Aorta (tissue), 5 donors: ENCODE measurements at regions not wholly inside any gene's neighbourhood (a gene's known extent, or its start where the extent isn't known, plus 50 kb on each side); places are given as distances from the start of the nearest gene placed in this dataset.

ENCODE experiments used
- ATAC-seq: fragments of 200-7000 bp; cut with Tn5 transposase; one replicate; pipeline ENCODE4 v1.9.1; 2022; ENCODE audit warnings: moderate library complexity; ENCODE audit not compliant: low FRiP score
- DNase-seq, 2 donors: peaks; one replicate each; pipeline ENCODE4 v3.0.0-alpha.2; 2020
- H3K27ac ChIP-seq, 2 donors: one replicate each; pipeline ENCODE4 v1.5.1; 2013; ENCODE audit warnings: low read length in 2 of 2, mild to moderate bottlenecking in 2 of 2, moderate library complexity in 2 of 2, control low read depth in 1 of 2, inconsistent platforms in 1 of 2, low read depth in 1 of 2
- H3K27me3 ChIP-seq, 2 donors: one replicate each; pipeline ENCODE4 v1.6.1; 2013; ENCODE audit warnings: control low read depth in 1 of 2, low read length in 1 of 2, mild to moderate bottlenecking in 1 of 2, moderate library complexity in 1 of 2; ENCODE audit not compliant: insufficient read depth in 2 of 2, control insufficient read depth in 1 of 2
- H3K36me3 ChIP-seq, 2 donors: one replicate each; pipeline ENCODE4 v1.6.1; 2013; ENCODE audit warnings: control low read depth in 1 of 2, low read length in 1 of 2, mild to moderate bottlenecking in 1 of 2; ENCODE audit not compliant: insufficient read depth in 2 of 2, control insufficient read depth in 1 of 2
- H3K4me1 ChIP-seq, 2 donors: one replicate each; pipeline ENCODE4 v1.6.1; 2013; ENCODE audit warnings: low read length in 2 of 2, control low read depth in 1 of 2, mild to moderate bottlenecking in 1 of 2, moderate library complexity in 1 of 2; ENCODE audit not compliant: insufficient read depth in 2 of 2, control insufficient read depth in 1 of 2
- H3K4me3 ChIP-seq, 2 donors: one replicate each; pipeline ENCODE4 v1.5.1; 2013; ENCODE audit warnings: low read length in 2 of 2, control low read depth in 1 of 2, mild to moderate bottlenecking in 1 of 2
- H3K9me3 ChIP-seq: one replicate; pipeline ENCODE4 v1.6.1; 2013; ENCODE audit warnings: mild to moderate bottlenecking, low read length; ENCODE audit not compliant: control insufficient read depth
- WGBS, 2 donors: extraction: QIAGEN DNeasy Blood & Tissue Kit; methylation state at CpG; one replicate each; pipeline ENCODE4 v1.1.7; 2013; 5-methylcytosine and 5-hydroxymethylcytosine counted together
- intact Hi-C, 2 donors: fragments of 100-400 bp; cut with DNase I; formaldehyde crosslinking; loops; one replicate each; pipeline versions ENCODE4 v1.14.2 to v1.15.0; 2022
- donor health status: healthy with polysubstance abuse.
- donor health status: Bipolar disorder and iron deficiency.
- donor health status: DM: no; HTN: no; CAD: no.
- donor health status: DM: no; HTN: no; CAD: no.
- donor health status: DM: yes; HTN: yes; CAD: no.

- no peak for DNase-seq
- Histone ChIP-seq H3K4me1 (no peaks in the 10 kb centered on the region), H3K36me3 (no peaks in the 10 kb centered on the region), H3K4me3 (no peak overlapping the region), H3K27me3 (no peaks in the 10 kb centered on the region), H3K27ac (no peak overlapping the region), H3K9me3 (no peaks in the 10 kb centered on the region)
- 76 to 78% methylated on average over 3 of the region's 3 CpGs for WGBS, 2 donors
- no peak for ATAC-seq
- intact Hi-C loops = no loop called here
These were observed 1164.3 kb upstream of the GYPC start for GRCh38 chr2:125491663-125492062.

GRCh38 chr2:125512313-125512712, 1143.6 kb upstream of the GYPC start:
- H3K36me3 ChIP-seq = no peaks in the 10 kb centered on the region
- 93 to 97% methylated on average over 1 of the region's 1 CpG for WGBS, 2 donors
- no peak overlapping the region for H3K4me3 ChIP-seq
- no peaks in the 10 kb centered on the region for H3K9me3 ChIP-seq
- ATAC-seq = no peak
- H3K27ac ChIP-seq = no peak overlapping the region
- H3K4me1 ChIP-seq = no peaks in the 10 kb centered on the region
- DNase-seq = no peak
- H3K27me3 ChIP-seq = no peaks in the 10 kb centered on the region
- intact Hi-C loops = no loop called here

DNA sequence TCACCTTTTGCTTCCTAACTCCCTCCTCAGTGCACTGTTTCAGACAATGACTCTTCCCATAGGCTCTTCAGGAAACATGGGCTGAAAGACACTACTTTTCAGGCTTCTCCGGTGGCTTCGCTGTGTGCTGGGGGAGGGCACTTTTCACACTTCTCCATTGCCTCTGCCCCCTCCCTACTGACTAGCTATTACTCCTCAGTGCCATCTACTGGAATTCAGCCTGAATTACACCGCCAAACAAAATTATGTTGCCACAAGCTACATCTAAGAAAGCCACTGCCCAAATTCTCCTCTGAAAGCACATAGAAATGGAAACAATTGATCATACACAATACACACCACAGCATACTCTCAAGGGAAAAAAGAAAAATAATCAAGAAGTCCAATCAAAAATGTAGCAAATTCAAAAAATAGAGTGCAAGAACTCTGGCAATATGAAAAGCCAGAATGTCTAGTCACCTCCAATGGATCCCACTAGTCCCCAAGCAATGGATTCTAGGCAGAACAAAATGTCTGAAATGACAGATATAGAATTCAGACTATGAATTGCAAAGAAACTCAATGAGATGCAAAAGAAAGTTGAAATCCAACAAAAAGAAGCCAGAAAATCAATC, 1139.4 kb upstream of the GYPC start:
- no peak overlapping the region for H3K4me3 ChIP-seq
- ATAC-seq (no peak), DNase-seq (no peak)
- 55 to 61% methylated on average over 3 of the region's 3 CpGs for WGBS, 2 donors
- intact Hi-C loops = no loop called here
- H3K27me3 ChIP-seq = no peaks in the 10 kb centered on the region
- no peak overlapping the region for H3K27ac ChIP-seq
- no peaks in the 10 kb centered on the region for H3K36me3 ChIP-seq
- no peaks in the 10 kb centered on the region for H3K9me3 ChIP-seq
- no peaks in the 10 kb centered on the region for H3K4me1 ChIP-seq

- H3K4me3 ChIP-seq = no peak overlapping the region
- ATAC-seq (no peak), DNase-seq (no peak)
- no peaks in the 10 kb centered on the region for H3K27me3 ChIP-seq
- no peaks in the 10 kb centered on the region for H3K4me1 ChIP-seq
- H3K27ac ChIP-seq = no peak overlapping the region
- H3K36me3 ChIP-seq = no peaks in the 10 kb centered on the region
- WGBS, 2 donors = 61 to 64% methylated on average over 5 of the region's 5 CpGs
- intact Hi-C loops = no loop called here
- H3K9me3 ChIP-seq = no peaks in the 10 kb centered on the region
These were observed 1129.9 kb upstream of the GYPC start for GRCh38 chr2:125526093-125526492.

DNA sequence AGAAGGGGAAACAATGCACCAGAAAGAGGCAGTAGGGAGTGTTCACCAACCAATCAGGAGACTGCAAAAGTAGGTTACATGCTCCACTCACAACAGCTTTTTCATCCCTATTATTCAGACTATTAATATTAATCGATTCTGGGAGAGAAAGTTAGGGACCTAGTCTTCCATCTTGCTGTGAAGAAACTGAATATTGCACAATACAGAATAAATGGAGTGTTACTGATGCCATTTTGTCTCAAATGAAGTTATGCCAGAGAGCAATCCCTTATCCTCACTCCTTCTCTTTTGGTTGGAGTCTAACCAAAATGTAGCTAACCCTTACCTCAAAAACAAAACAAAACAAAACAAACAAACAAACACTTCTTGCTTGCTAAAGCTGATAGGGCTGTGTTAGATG, 1120.9 kb upstream of the GYPC start:
- no peak overlapping the region for H3K27ac ChIP-seq
- ATAC-seq (no peak), DNase-seq (no peak)
- H3K36me3 ChIP-seq = no peaks in the 10 kb centered on the region
- H3K4me3 ChIP-seq = no peak overlapping the region
- intact Hi-C loops = no loop called here
- H3K9me3 ChIP-seq = no peaks in the 10 kb centered on the region
- no peaks in the 10 kb centered on the region for H3K27me3 ChIP-seq
- WGBS, 2 donors = 59 to 60% methylated on average over 1 of the region's 1 CpG
- H3K4me1 ChIP-seq = no peaks in the 10 kb centered on the region

DNA sequence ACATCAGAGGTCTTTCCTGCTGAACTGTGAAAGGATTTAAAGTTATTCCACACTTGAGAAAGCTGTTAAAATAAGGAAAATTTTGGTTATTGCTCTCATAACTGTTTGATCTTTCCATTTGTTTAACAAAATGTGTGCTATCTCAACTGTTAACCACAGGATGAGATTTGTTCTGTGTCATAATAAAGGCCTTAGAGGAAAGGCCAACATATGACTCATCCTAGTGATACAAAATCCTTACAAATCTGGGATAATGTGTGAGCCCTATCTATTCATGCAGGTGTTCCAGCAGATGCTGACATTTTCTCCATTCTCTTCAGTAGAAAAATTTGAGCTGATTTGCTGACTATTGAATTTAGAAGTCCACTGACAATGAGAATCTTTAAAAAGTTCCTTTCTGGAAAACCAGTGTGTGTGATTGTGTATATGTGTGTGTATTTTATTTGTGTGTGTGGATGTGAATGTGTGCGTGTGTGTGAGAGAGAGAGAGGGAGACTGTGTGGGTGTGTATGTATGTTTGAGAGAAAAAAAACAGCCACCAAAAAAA, 1111.9 kb upstream of the GYPC start:
- no peak overlapping the region for H3K4me3 ChIP-seq
- WGBS, 2 donors = 71 to 84% methylated on average over 1 of the region's 1 CpG
- intact Hi-C loops = no loop called here
- no peaks in the 10 kb centered on the region for H3K27me3 ChIP-seq
- H3K9me3 ChIP-seq = no peaks in the 10 kb centered on the region
- ATAC-seq (no peak), DNase-seq (no peak)
- no peak overlapping the region for H3K27ac ChIP-seq
- no peaks in the 10 kb centered on the region for H3K36me3 ChIP-seq
- no peaks in the 10 kb centered on the region for H3K4me1 ChIP-seq

- no peak overlapping the region for H3K4me3 ChIP-seq
- no peaks in the 10 kb centered on the region for H3K4me1 ChIP-seq
- 90 to 92% methylated on average over 1 of the region's 1 CpG for WGBS, 2 donors
- no peak for ATAC-seq
- intact Hi-C loops = no loop called here
- no peaks in the 10 kb centered on the region for H3K27me3 ChIP-seq
- no peaks in the 10 kb centered on the region for H3K36me3 ChIP-seq
- H3K9me3 ChIP-seq = no peaks in the 10 kb centered on the region
- H3K27ac ChIP-seq = no peak overlapping the region
- no peak for DNase-seq
These were observed 1102.2 kb upstream of the GYPC start for GRCh38 chr2:125553768-125554167.

DNA sequence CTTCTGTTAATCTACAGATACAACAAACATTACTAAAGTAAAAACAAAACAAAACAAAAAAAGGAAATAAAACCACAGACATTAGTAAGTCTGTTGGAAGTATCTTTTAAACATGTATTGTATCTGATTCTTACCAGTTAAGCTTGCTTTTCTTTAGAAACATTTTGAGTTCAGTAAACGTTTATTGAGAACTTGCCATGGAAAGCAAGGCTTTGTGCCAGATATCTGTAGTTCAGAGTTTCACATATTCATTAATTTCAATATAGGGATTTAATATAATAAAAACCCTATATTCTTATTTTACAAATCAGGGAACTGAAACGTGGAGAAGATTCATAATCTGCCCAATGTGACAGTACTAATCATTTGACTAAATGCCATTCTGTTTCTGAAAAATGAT, 1101.0 kb upstream of the GYPC start:
- 42 to 50% methylated on average over 2 of the region's 2 CpGs for WGBS, 2 donors
- DNase-seq (no peak), ATAC-seq (no peak)
- Histone ChIP-seq H3K36me3 (no peaks in the 10 kb centered on the region), H3K27me3 (no peaks in the 10 kb centered on the region), H3K4me1 (no peaks in the 10 kb centered on the region), H3K9me3 (no peaks in the 10 kb centered on the region), H3K27ac (no peak overlapping the region), H3K4me3 (no peak overlapping the region)
- intact Hi-C loops = no loop called here

GRCh38 chr2:125559186-125559585, 1096.8 kb upstream of the GYPC start:
- WGBS, 2 donors = 61 to 63% methylated on average over 3 of the region's 3 CpGs
- H3K27me3 ChIP-seq = no peaks in the 10 kb centered on the region
- no peak for DNase-seq
- no peaks in the 10 kb centered on the region for H3K36me3 ChIP-seq
- H3K9me3 ChIP-seq = no peaks in the 10 kb centered on the region
- intact Hi-C loops = no loop called here
- H3K4me3 ChIP-seq = no peak overlapping the region
- no peaks in the 10 kb centered on the region for H3K4me1 ChIP-seq
- no peak for ATAC-seq
- H3K27ac ChIP-seq = no peak overlapping the region
